ENCODE measurements at regions not wholly inside any gene's neighbourhood (a gene's known extent, or its start where the extent isn't known, plus 50 kb on each side); places are given as distances from the start of the nearest gene placed in this dataset.
"Not testable (repeated sequence)": the region's sequence is repeated elsewhere in the genome, so short reads cannot be mapped to it uniquely, and the experiment has no call there.

DNA sequence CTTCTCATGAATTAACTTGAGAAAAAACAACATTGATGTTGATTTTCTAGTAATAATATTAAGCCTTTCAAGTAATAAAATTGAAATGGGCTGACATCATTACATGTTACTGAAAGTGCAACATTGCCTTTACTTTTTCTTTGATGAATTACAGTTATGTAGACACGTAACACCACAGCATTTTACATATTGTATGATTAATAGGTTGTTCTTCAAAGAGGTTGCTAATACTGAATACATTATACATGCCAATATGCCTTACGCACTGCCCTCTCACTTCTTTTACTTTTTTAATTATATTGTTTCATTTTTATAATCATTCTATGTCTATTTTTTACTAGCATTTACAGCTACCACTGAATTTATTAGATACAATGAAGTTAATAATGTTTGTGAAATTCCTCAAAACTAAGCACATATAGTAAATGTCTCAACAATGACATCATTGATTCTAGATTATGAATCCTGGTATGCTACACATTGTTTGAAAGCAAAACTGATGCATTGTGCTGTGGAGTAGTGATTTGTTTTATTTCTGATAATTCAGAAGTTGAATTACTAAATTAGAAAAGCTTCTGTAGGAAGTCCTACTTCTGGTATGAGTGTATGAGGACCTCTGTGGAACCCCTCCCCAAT lies 464.4 kb upstream of the IZUMO3 start:
- Mint-ChIP-seq H3K27me3 (no peaks in the 10 kb centered on the region), H3K9me3 (peaks cover 27% of the 10 kb centered on the region)

DNA sequence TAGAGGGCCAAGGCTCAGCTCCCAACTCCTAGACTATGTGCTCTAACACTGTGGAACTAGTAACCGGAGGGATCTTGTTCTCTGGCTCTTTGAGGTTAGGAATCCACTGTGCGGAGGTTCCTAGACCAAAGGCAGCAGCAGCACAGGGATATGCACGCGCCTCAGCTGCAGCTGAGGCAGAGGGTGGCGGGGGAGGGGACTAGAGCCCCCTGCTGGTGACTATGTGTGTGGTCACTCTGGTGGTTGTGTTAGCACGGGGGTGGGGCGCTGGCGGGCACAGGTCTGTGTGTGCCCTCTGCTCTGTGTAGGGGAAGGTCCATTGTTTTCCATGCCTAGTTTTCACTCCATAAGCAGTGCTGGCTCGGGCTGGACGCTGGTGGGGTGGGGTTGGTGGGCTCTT lies 458.0 kb upstream of the IZUMO3 start:
- H3K9me3 Mint-ChIP-seq: peaks cover 34% of the 10 kb centered on the region

More for the DNA sequence above, 464.4 kb upstream of the IZUMO3 start:
- Mint-ChIP-seq H3K4me3 (no peak overlapping the region), H3K36me3 (ENCODE audit: low read depth) (no peaks in the 10 kb centered on the region), H3K27ac (no peak overlapping the region), H3K4me1 (ENCODE audit: low read depth) (no peaks in the 10 kb centered on the region)
- DNase-seq: no peak

GRCh38 chr9:24986331-24986730 lies 440.6 kb upstream of the IZUMO3 start:
- no peaks in the 10 kb centered on the region for H3K4me1 Mint-ChIP-seq (ENCODE audit: low read depth)
- no peak overlapping the region for H3K4me3 Mint-ChIP-seq
- no peak for DNase-seq
- H3K9me3 Mint-ChIP-seq: peaks cover 42% of the 10 kb centered on the region
- no peaks in the 10 kb centered on the region for H3K27me3 Mint-ChIP-seq
- H3K27ac Mint-ChIP-seq: no peak overlapping the region
- H3K36me3 Mint-ChIP-seq (ENCODE audit: low read depth): no peaks in the 10 kb centered on the region

More for the DNA sequence above, 458.0 kb upstream of the IZUMO3 start:
- Mint-ChIP-seq H3K4me1 (ENCODE audit: low read depth) (no peaks in the 10 kb centered on the region), H3K27me3 (no peaks in the 10 kb centered on the region), H3K36me3 (ENCODE audit: low read depth) (no peaks in the 10 kb centered on the region), H3K27ac (no peak overlapping the region), H3K4me3 (no peak overlapping the region)
- no peak for DNase-seq

- not testable (repeated sequence) for DNase-seq; H3K36me3 Mint-ChIP-seq (ENCODE audit: low read depth); H3K4me1 Mint-ChIP-seq (ENCODE audit: low read depth); H3K4me3 Mint-ChIP-seq; H3K27me3 Mint-ChIP-seq; H3K27ac Mint-ChIP-seq
- peaks cover 14% of the 10 kb centered on the region for H3K9me3 Mint-ChIP-seq
Measured at GRCh38 chr9:24970780-24971179, 425.1 kb upstream of the IZUMO3 start.

- Mint-ChIP-seq H3K36me3 (ENCODE audit: low read depth) (no peaks in the 10 kb centered on the region), H3K9me3 (peaks cover 31% of the 10 kb centered on the region), H3K27me3 (no peaks in the 10 kb centered on the region), H3K4me1 (ENCODE audit: low read depth) (no peaks in the 10 kb centered on the region), H3K4me3 (no peak overlapping the region), H3K27ac (no peak overlapping the region)
- DNase-seq: no peak
Measured at GRCh38 chr9:24961762-24962161, 416.1 kb upstream of the IZUMO3 start.

DNA sequence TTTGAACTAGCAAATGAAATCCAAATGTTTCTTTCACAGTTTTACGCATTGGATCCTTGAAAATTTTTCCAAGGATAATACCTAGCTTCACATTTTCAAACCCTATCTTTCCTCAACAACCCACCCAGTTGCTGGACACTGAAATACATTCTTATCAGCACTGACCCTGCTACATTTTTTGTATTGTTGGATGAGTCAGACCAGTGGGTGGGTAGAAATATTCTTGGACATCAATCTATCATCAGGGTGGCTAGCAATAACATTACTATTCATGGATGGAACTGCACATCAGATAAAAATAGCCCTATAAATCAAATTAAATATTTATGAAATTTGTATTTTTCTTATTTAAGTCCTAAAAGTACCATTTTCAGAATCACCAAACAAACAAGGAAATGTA lies 407.4 kb upstream of the IZUMO3 start:
- peaks cover 31% of the 10 kb centered on the region for H3K9me3 Mint-ChIP-seq
- H3K27ac Mint-ChIP-seq: no peak overlapping the region
- no peaks in the 10 kb centered on the region for H3K27me3 Mint-ChIP-seq
- no peaks in the 10 kb centered on the region for H3K4me1 Mint-ChIP-seq (ENCODE audit: low read depth)
- H3K4me3 Mint-ChIP-seq: no peak overlapping the region
- DNase-seq: no peak
- no peaks in the 10 kb centered on the region for H3K36me3 Mint-ChIP-seq (ENCODE audit: low read depth)

- Mint-ChIP-seq H3K4me3 (no peak overlapping the region), H3K9me3 (peaks cover 19% of the 10 kb centered on the region), H3K27ac (no peak overlapping the region), H3K36me3 (ENCODE audit: low read depth) (no peaks in the 10 kb centered on the region), H3K4me1 (ENCODE audit: low read depth) (no peaks in the 10 kb centered on the region), H3K27me3 (no peaks in the 10 kb centered on the region)
- no peak for DNase-seq
Measured at GRCh38 chr9:24939109-24939850, 393.6 kb upstream of the IZUMO3 start.

- H3K27ac Mint-ChIP-seq: no peak overlapping the region
- no peaks in the 10 kb centered on the region for H3K4me1 Mint-ChIP-seq (ENCODE audit: low read depth)
- H3K4me3 Mint-ChIP-seq: no peak overlapping the region
- DNase-seq: no peak
- no peaks in the 10 kb centered on the region for H3K27me3 Mint-ChIP-seq
- no peaks in the 10 kb centered on the region for H3K36me3 Mint-ChIP-seq (ENCODE audit: low read depth)
- H3K9me3 Mint-ChIP-seq: peaks cover 19% of the 10 kb centered on the region
Measured at GRCh38 chr9:24936117-24936516, 390.4 kb upstream of the IZUMO3 start.

DNA sequence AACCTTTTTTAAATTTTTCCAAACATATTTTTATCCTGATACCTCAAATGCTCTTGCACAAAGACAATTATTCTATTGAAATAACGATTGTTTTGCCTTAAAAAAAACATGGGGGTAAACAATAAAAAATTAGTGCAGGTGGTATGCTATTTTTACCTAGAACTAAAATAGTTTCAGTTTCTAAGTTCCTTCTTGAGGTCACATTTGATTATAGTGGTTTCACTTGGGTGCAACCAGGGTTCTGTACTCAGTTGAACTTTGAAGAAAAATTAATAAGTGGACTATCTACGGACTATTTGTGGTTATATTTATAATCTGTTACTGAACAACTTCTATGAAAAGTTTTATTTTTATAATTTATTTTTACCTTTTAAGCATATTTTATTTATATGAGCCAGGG lies 387.1 kb upstream of the IZUMO3 start:
- DNase-seq: no peak
- H3K27ac Mint-ChIP-seq: no peak overlapping the region
- H3K4me1 Mint-ChIP-seq (ENCODE audit: low read depth): no peaks in the 10 kb centered on the region
- H3K27me3 Mint-ChIP-seq: no peaks in the 10 kb centered on the region
- no peak overlapping the region for H3K4me3 Mint-ChIP-seq
- H3K36me3 Mint-ChIP-seq (ENCODE audit: low read depth): no peaks in the 10 kb centered on the region
- peaks cover 16% of the 10 kb centered on the region for H3K9me3 Mint-ChIP-seq

GRCh38 chr9:24931894-24932293 lies 386.2 kb upstream of the IZUMO3 start:
- H3K4me3 Mint-ChIP-seq: no peak overlapping the region
- H3K4me1 Mint-ChIP-seq (ENCODE audit: low read depth): no peaks in the 10 kb centered on the region
- no peaks in the 10 kb centered on the region for H3K27me3 Mint-ChIP-seq
- no peak for DNase-seq
- no peaks in the 10 kb centered on the region for H3K36me3 Mint-ChIP-seq (ENCODE audit: low read depth)
- peaks cover 16% of the 10 kb centered on the region for H3K9me3 Mint-ChIP-seq
- no peak overlapping the region for H3K27ac Mint-ChIP-seq

DNA sequence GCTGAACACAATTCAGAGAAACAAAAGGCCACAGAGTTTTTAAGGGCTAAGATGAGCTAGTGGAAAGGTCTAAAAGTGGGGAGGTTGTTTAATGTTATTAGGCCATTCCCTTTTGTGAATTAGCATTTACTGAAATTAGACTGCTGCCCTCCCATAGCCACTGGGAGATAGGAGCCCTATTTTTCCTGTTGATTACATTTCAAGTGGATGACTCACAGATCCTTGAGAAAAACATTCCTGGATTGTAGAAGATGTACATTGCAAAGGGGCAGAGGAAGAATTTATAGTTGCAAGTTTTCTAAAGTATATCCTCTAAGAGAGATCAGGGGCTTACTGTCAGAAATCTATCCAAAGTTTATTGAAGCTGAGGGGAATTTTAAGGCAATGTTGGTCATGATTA lies 367.1 kb upstream of the IZUMO3 start:
- H3K36me3 Mint-ChIP-seq (ENCODE audit: low read depth): no peaks in the 10 kb centered on the region
- DNase-seq: no peak
- peaks cover 27% of the 10 kb centered on the region for H3K9me3 Mint-ChIP-seq
- H3K27ac Mint-ChIP-seq: no peak overlapping the region
- H3K4me1 Mint-ChIP-seq (ENCODE audit: low read depth): no peaks in the 10 kb centered on the region
- H3K27me3 Mint-ChIP-seq: no peaks in the 10 kb centered on the region
- H3K4me3 Mint-ChIP-seq: no peak overlapping the region

DNA sequence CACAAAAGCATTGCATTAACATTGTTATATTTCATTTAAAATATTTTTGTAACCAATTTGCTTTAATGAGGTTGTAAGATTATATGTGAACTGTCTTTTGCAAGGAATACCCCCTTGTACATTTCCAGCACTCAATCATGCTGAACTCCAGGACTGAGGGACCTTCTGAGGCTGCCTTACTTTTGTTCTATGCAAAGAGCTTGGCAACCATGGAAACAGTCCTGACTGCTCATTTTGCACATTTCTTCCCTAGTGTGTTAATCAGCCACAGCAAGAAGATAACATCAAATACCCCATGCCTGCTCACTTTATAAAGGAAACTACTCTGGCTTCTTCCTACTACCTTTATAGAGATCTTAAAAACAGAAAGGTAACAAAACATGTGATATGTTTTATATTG lies 355.6 kb upstream of the IZUMO3 start:
- H3K27ac Mint-ChIP-seq: no peak overlapping the region
- H3K9me3 Mint-ChIP-seq: peaks cover 19% of the 10 kb centered on the region
- DNase-seq: no peak
- H3K4me3 Mint-ChIP-seq: no peak overlapping the region
- no peaks in the 10 kb centered on the region for H3K4me1 Mint-ChIP-seq (ENCODE audit: low read depth)
- H3K36me3 Mint-ChIP-seq (ENCODE audit: low read depth): no peaks in the 10 kb centered on the region
- no peaks in the 10 kb centered on the region for H3K27me3 Mint-ChIP-seq

DNA sequence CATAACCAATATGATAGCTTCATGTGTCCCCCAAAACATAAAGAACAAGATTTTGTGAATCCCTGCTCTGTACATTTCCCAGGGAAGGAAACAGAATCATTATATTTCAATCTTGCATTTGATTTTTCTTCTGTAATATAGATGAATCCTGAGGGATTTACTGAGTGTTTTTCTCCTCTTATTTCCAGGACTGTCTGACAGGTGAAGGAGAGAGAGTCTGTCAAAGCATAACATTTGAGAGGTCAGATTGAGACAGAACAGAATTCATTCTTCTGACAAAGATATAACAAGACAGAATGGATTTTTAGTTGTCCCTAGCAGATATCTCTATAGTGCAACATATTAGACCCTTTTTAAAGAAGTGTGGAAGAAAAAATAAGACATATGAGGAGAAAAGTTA lies 354.5 kb upstream of the IZUMO3 start:
- Mint-ChIP-seq H3K4me3 (no peak overlapping the region), H3K27ac (no peak overlapping the region), H3K9me3 (peaks cover 21% of the 10 kb centered on the region), H3K36me3 (ENCODE audit: low read depth) (no peaks in the 10 kb centered on the region), H3K27me3 (no peaks in the 10 kb centered on the region), H3K4me1 (ENCODE audit: low read depth) (no peaks in the 10 kb centered on the region)
- DNase-seq: no peak

- no peak for DNase-seq
- Mint-ChIP-seq H3K4me1 (ENCODE audit: low read depth) (no peaks in the 10 kb centered on the region), H3K27me3 (no peaks in the 10 kb centered on the region), H3K27ac (no peak overlapping the region), H3K36me3 (ENCODE audit: low read depth) (no peaks in the 10 kb centered on the region), H3K4me3 (no peak overlapping the region), H3K9me3 (peaks cover 21% of the 10 kb centered on the region)
Measured at GRCh38 chr9:24899463-24899862, 353.8 kb upstream of the IZUMO3 start.

- Mint-ChIP-seq H3K36me3 (ENCODE audit: low read depth) (no peaks in the 10 kb centered on the region), H3K4me3 (no peak overlapping the region), H3K4me1 (ENCODE audit: low read depth) (no peaks in the 10 kb centered on the region), H3K9me3 (peaks cover 30% of the 10 kb centered on the region), H3K27me3 (no peaks in the 10 kb centered on the region), H3K27ac (no peak overlapping the region)
- DNase-seq: no peak
Measured at GRCh38 chr9:24897826-24898225, 352.1 kb upstream of the IZUMO3 start.

All from activated T-cell treated with anti-CD3 and anti-CD28 coated beads, Interleukin-2, amount 50 U/mL, for 24 hours (primary cell).